ENCODE measurements at regions not wholly inside any gene's neighbourhood (a gene's known extent, or its start where the extent isn't known, plus 50 kb on each side); places are given as distances from the start of the nearest gene placed in this dataset.

DNA sequence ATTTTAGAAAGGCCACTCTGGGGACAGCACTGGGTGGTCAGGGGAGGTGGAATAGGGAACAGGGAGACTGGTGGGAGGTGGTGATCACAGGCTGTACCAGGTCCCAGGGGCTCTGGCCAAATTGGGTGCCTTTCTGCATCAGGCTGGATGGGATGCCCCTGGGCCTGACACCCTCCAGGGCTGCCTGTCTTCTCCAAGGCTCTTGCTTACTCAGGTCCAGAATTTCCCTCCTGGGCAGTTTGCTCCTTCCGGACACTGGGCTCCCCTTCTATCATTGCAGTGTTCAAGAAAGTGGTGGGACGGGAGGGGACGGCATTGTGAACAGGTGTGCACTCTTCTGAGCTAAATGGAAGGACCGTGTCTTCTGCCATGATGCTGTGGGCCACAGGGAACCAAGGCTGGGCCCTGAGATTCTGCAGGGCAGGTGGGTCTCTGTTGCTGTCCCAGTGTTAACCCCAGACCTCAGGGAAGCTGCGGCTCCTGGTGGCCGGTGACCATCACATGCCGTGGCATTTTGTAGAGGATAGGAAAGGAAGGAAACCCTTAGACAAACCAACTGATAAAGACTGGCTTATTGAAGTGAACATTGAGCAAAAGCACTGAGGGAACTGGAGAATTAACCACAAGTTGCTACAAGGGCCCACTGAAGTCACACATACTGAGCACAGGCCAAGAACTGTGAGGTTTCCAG is 93.7 kb upstream of the HS6ST1 start:
- TF ChIP-seq, protein P1, sequence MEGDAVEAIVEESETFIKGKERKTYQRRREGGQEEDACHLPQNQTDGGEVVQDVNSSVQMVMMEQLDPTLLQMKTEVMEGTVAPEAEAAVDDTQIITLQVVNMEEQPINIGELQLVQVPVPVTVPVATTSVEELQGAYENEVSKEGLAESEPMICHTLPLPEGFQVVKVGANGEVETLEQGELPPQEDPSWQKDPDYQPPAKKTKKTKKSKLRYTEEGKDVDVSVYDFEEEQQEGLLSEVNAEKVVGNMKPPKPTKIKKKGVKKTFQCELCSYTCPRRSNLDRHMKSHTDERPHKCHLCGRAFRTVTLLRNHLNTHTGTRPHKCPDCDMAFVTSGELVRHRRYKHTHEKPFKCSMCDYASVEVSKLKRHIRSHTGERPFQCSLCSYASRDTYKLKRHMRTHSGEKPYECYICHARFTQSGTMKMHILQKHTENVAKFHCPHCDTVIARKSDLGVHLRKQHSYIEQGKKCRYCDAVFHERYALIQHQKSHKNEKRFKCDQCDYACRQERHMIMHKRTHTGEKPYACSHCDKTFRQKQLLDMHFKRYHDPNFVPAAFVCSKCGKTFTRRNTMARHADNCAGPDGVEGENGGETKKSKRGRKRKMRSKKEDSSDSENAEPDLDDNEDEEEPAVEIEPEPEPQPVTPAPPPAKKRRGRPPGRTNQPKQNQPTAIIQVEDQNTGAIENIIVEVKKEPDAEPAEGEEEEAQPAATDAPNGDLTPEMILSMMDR (IDR thresholded peaks at IDR 0.05; ENCODE audit: extremely low read depth in 1 of 2, insufficient read depth in 1 of 2, low read depth in 1 of 2, low read length in 2 of 2) = no peak
- TF ChIP-seq POLR2AphosphoS5 (IDR thresholded peaks at IDR 0.05; ENCODE audit: insufficient read depth, low read depth, low read length) = no peak
- TF ChIP-seq POLR2A (IDR thresholded peaks at IDR 0.05; ENCODE audit: low read depth, low read length) = no peak
- no peak for TF ChIP-seq JUN (IDR thresholded peaks at IDR 0.05; ENCODE audit: borderline replicate concordance, insufficient read depth, insufficient read length, low read depth)
- TF ChIP-seq EZH2 (IDR thresholded peaks at IDR 0.05; ENCODE audit: borderline replicate concordance, low read depth, low read length, severe bottlenecking) = no peak
- TF ChIP-seq FOS (IDR thresholded peaks at IDR 0.05; ENCODE audit: borderline replicate concordance, insufficient read depth, low read length) = no peak
